ENCODE measurements at regions not wholly inside any gene's neighbourhood (a gene's known extent, or its start where the extent isn't known, plus 50 kb on each side); places are given as distances from the start of the nearest gene placed in this dataset.
"Not testable (repeated sequence)": the region's sequence is repeated elsewhere in the genome, so short reads cannot be mapped to it uniquely, and the experiment has no call there.

GRCh38 chr1:14421295-14421976 is 177.0 kb upstream of the KAZN start:
- no peak for DNase-seq

GRCh38 chr1:14421977-14422609 is 176.4 kb upstream of the KAZN start:
- no peak for DNase-seq

GRCh38 chr1:14424325-14425002 is 174.0 kb upstream of the KAZN start:
- no peak for DNase-seq

GRCh38 chr1:14426854-14427253 is 171.6 kb upstream of the KAZN start:
- DNase-seq, result no peak

GRCh38 chr1:14429577-14429976 is 168.9 kb upstream of the KAZN start:
- DNase-seq, result no peak

- not testable (repeated sequence) for DNase-seq
These were observed 165.8 kb upstream of the KAZN start for GRCh38 chr1:14432728-14433127.

GRCh38 chr1:14435368-14436023 is 163.0 kb upstream of the KAZN start:
- DNase-seq, result no peak

GRCh38 chr1:14437417-14437918 is 161.0 kb upstream of the KAZN start:
- no peak for DNase-seq

GRCh38 chr1:14438127-14438769 is 160.2 kb upstream of the KAZN start:
- DNase-seq, result no peak

- DNase-seq, result no peak
These were observed 159.5 kb upstream of the KAZN start for GRCh38 chr1:14439015-14439414.

- no peak for DNase-seq
These were observed 158.3 kb upstream of the KAZN start for GRCh38 chr1:14440166-14440565.

GRCh38 chr1:14440731-14441130 is 157.8 kb upstream of the KAZN start:
- no peak for DNase-seq

- no peak for DNase-seq
These were observed 157.2 kb upstream of the KAZN start for GRCh38 chr1:14441302-14441741.

- DNase-seq, result no peak
These were observed 155.8 kb upstream of the KAZN start for GRCh38 chr1:14442669-14443068.

GRCh38 chr1:14443164-14443787 is 155.2 kb upstream of the KAZN start:
- DNase-seq, result no peak

GRCh38 chr1:14451217-14451616 is 147.3 kb upstream of the KAZN start:
- DNase-seq, result no peak

GRCh38 chr1:14452551-14452950 is 145.9 kb upstream of the KAZN start:
- no peak for DNase-seq

GRCh38 chr1:14460173-14460572 is 138.3 kb upstream of the KAZN start:
- DNase-seq, result no peak

- DNase-seq, result no peak
These were observed 135.6 kb upstream of the KAZN start for GRCh38 chr1:14462851-14463250.

- DNase-seq, result no peak
These were observed 132.5 kb upstream of the KAZN start for GRCh38 chr1:14466006-14466405.

- no peak for DNase-seq
These were observed 131.4 kb upstream of the KAZN start for GRCh38 chr1:14467112-14467511.

GRCh38 chr1:14468751-14469150 is 129.7 kb upstream of the KAZN start:
- DNase-seq, result no peak

Measured in 8988T (cell line).